ENCODE measurements at regions not wholly inside any gene's neighbourhood (a gene's known extent, or its start where the extent isn't known, plus 50 kb on each side); places are given as distances from the start of the nearest gene placed in this dataset.

DNA sequence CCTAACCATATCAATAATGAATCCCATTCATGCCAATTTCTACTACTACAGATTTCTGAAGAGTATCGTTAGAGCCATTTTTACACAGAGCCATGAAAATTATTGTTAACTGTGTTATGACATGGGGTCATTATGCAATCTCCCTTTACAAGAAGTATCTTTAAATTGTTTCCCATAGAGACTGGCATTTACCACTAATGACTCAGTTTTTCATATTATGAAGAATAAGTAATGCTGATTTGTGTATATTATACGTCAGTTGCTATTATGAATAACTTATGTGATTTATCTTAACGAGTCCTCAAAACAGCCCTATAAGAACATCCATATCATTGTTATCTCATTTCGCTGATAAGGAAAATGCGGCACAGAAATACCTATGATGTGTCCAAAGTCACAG is 173.8 kb downstream of the KCNJ2 start:
- Mint-ChIP-seq H3K4me3 (no peak overlapping the region), H3K36me3 (ENCODE audit: low read depth) (no peaks in the 10 kb centered on the region), H3K4me1 (ENCODE audit: low read depth) (peaks cover 11% of the 10 kb centered on the region), H3K27me3 (peaks cover 2% of the 10 kb centered on the region), H3K9me3 (no peaks in the 10 kb centered on the region), H3K27ac (no peak overlapping the region)
- DNase-seq (no peak), ATAC-seq (no peak)
- CTCF ChIA-PET = no interaction called here
- POLR2A ChIA-PET = no interaction called here
- intact Hi-C loops (cut with micrococcal nuclease) = no loop called here
- TF ChIP-seq, protein P1, sequence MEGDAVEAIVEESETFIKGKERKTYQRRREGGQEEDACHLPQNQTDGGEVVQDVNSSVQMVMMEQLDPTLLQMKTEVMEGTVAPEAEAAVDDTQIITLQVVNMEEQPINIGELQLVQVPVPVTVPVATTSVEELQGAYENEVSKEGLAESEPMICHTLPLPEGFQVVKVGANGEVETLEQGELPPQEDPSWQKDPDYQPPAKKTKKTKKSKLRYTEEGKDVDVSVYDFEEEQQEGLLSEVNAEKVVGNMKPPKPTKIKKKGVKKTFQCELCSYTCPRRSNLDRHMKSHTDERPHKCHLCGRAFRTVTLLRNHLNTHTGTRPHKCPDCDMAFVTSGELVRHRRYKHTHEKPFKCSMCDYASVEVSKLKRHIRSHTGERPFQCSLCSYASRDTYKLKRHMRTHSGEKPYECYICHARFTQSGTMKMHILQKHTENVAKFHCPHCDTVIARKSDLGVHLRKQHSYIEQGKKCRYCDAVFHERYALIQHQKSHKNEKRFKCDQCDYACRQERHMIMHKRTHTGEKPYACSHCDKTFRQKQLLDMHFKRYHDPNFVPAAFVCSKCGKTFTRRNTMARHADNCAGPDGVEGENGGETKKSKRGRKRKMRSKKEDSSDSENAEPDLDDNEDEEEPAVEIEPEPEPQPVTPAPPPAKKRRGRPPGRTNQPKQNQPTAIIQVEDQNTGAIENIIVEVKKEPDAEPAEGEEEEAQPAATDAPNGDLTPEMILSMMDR (IDR thresholded peaks at IDR 0.05) = no peak

DNA sequence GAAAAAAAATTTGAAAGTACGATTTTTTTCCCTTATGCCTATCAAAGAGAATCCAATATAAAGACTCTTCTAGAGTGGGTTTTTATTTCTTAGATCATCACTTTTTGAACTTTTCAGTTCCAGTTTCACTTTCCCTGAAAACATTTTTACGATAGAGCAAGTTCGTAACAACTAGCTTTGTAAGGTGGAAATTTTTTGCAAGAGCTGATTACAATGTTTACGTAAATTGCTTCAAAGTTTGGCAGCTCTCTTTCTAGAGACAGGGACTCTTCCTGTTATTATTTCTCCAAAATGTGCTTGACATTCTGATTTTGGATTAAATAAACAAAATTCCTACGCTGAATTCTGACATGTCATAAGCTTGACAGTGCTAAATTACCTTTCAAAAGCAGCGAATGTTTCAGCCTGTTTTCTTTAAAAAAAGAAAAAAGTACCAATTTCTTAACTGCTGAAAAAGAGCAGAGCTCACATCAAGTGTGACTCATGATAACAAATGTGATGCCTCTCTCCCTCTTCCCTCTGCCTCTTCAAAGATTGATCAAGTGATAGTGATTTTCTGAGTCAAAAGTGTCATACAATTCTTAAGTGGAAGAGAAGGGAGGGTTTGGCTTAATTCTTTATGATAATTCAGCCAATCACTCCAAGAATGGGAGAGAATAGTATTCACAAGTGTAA is 175.2 kb downstream of the KCNJ2 start:
- H3K27ac Mint-ChIP-seq = peak overlapping the region; percentile 55
- H3K27me3 Mint-ChIP-seq = peaks cover 4% of the 10 kb centered on the region

DNA sequence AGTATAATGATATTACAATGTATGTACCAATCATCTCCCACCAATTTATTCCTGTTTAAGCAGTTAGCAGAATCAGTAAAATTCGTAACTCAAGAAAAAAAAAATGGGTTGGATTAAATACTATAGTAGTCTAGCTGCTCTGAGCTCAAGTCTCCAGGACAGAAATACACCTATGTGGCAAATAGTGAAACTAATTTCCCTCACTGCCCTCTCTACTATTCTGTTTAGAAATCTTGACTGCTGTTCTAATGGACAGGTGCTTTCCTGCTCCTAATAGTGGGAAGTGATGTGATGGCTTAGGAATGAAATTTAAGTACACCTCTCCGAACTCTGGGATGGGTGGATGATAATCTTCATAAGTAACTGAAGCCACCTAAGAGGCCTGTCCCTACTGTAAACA is 175.7 kb downstream of the KCNJ2 start:
- DNase-seq (no peak), ATAC-seq (no peak)
- Mint-ChIP-seq H3K4me1 (ENCODE audit: low read depth) (peaks cover 11% of the 10 kb centered on the region), H3K4me3 (no peak overlapping the region), H3K27ac (no peak overlapping the region), H3K9me3 (no peaks in the 10 kb centered on the region), H3K27me3 (peaks cover 4% of the 10 kb centered on the region), H3K36me3 (ENCODE audit: low read depth) (no peaks in the 10 kb centered on the region)
- intact Hi-C loops (cut with micrococcal nuclease) = no loop called here
- TF ChIP-seq, protein P1 (IDR thresholded peaks at IDR 0.05) = no peak
- ChIA-PET CTCF (no interaction called here), POLR2A (no interaction called here)

More for the DNA sequence above, 175.2 kb downstream of the KCNJ2 start:
- H3K36me3 Mint-ChIP-seq (ENCODE audit: low read depth) = no peaks in the 10 kb centered on the region
- DNase-seq = no peak
- intact Hi-C loops (cut with micrococcal nuclease) = no loop called here
- ChIA-PET POLR2A (no interaction called here), CTCF (no interaction called here)
- H3K4me3 Mint-ChIP-seq = peak overlapping the region; percentile 35
- peaks cover 11% of the 10 kb centered on the region for H3K4me1 Mint-ChIP-seq (ENCODE audit: low read depth)
- H3K9me3 Mint-ChIP-seq = no peaks in the 10 kb centered on the region
- TF ChIP-seq, protein P1 (IDR thresholded peaks at IDR 0.05) = no peak
- ATAC-seq = peak; percentile 53

DNA sequence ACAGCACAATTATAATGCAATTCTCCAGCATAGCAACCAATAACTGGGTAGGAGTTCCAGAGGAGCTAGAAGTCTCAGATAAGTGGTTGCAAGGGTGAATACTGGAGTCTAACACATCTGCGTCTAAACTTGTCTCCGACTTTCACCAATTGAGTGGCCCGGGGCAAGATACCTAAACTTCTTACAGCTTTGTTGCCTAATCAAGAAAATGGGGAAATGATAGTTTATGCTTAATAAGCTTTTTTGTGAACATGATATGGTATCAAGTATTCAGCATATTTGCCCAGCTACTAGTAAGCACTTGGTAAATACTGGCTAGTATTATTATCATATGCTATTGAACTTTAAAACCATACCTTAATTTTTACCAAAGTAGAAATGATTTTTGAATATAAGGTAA is 183.5 kb downstream of the KCNJ2 start:
- ChIA-PET POLR2A (interaction anchor here (0.8 kb wide), 1 partner anchor 378 kb away, joined by 3 read pairs; no protein-coding TSS in a partner anchor), CTCF (no interaction called here)
- Mint-ChIP-seq H3K4me1 (ENCODE audit: low read depth) (no peaks in the 10 kb centered on the region), H3K36me3 (ENCODE audit: low read depth) (no peaks in the 10 kb centered on the region), H3K4me3 (no peak overlapping the region), H3K9me3 (no peaks in the 10 kb centered on the region), H3K27ac (no peak overlapping the region), H3K27me3 (peaks cover 2% of the 10 kb centered on the region)
- TF ChIP-seq, protein P1 (IDR thresholded peaks at IDR 0.05) = no peak
- DNase-seq (no peak), ATAC-seq (no peak)
- intact Hi-C loops (cut with micrococcal nuclease) = no loop called here

DNA sequence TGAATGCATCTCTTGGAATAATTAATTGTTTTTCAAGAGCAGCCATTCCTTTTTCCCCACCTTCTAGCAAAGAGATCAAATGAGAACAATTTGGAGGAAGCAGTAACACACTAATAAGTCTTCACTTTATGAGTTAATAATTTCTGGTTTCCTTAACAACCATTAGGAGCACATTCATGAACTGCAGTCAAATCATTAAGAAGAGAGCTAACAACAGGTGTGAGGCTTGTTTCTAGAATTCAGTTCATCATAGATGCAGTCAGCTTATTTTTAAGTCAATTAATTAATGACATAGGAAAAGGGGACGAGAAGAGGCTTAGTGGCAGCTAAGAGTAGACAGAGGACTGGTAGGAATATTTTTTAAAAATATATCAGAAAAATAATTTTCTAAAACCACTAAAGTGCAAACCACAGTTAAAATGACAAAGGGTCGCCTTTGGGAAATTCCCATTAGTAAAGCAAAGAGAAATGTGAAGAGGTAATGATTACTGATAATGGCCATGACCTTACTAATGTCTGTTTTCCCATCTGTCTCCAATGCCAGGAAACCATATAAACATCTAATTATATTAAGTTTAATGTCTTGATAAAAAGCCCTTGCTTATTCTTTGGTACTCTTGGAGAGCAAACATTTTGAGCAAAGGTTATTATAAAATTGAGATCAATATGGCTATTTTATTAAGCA is 184.2 kb downstream of the KCNJ2 start:
- ChIA-PET POLR2A (interaction anchor here (0.8 kb wide), 1 partner anchor 379 kb away, joined by 3 read pairs; no protein-coding TSS in a partner anchor), CTCF (no interaction called here)
- TF ChIP-seq, protein P1 (IDR thresholded peaks at IDR 0.05) = no peak
- no peak overlapping the region for H3K27ac Mint-ChIP-seq
- ATAC-seq = no peak
- no peaks in the 10 kb centered on the region for H3K9me3 Mint-ChIP-seq
- DNase-seq = no peak
- no peaks in the 10 kb centered on the region for H3K36me3 Mint-ChIP-seq (ENCODE audit: low read depth)
- H3K4me3 Mint-ChIP-seq = no peak overlapping the region
- no peaks in the 10 kb centered on the region for H3K27me3 Mint-ChIP-seq
- intact Hi-C loops (cut with micrococcal nuclease) = no loop called here
- H3K4me1 Mint-ChIP-seq (ENCODE audit: low read depth) = no peaks in the 10 kb centered on the region

All from activated CD8-positive, alpha-beta T cell treated with anti-CD3 and anti-CD28 coated beads for 36 hours (primary cell).